ENCODE measurements at regions not wholly inside any gene's neighbourhood (a gene's known extent, or its start where the extent isn't known, plus 50 kb on each side); places are given as distances from the start of the nearest gene placed in this dataset.

GRCh38 chr14:71395636-71396035 is 488.4 kb downstream of the PCNX1 start:
- TF ChIP-seq POLR2A (IDR thresholded peaks at IDR 0.05), result no peak
- TF ChIP-seq CTCF (IDR thresholded peaks at IDR 0.05), result no peak

All from right lobe of liver (tissue), 4 donors.